Mammary epithelial cell (primary cell): ENCODE measurements at regions not wholly inside any gene's neighbourhood (a gene's known extent, or its start where the extent isn't known, plus 50 kb on each side); places are given as distances from the start of the nearest gene placed in this dataset.

ENCODE experiments used
- EZH2 ChIP-seq: IDR thresholded peaks from 2 replicates; pipeline ENCODE4 v1.6.1; 2012; ENCODE audit warnings: low read length, inconsistent platforms, borderline replicate concordance
- TF ChIP-seq, protein P1 (sequence below), 2 donors: IDR thresholded peaks in 1 of 2; conservative IDR thresholded peaks in 1 of 2; 2 replicates each; pipeline ENCODE4 v1.5.1; 2011 to 2012; ENCODE audit warnings: inconsistent platforms in 2 of 2, low read length in 2 of 2, mild to moderate bottlenecking in 2 of 2, control low read depth in 1 of 2, low read depth in 1 of 2; ENCODE audit not compliant: insufficient read depth in 1 of 2; ENCODE audit errors: extremely low read depth in 1 of 2

- TF ChIP-seq, protein P1, sequence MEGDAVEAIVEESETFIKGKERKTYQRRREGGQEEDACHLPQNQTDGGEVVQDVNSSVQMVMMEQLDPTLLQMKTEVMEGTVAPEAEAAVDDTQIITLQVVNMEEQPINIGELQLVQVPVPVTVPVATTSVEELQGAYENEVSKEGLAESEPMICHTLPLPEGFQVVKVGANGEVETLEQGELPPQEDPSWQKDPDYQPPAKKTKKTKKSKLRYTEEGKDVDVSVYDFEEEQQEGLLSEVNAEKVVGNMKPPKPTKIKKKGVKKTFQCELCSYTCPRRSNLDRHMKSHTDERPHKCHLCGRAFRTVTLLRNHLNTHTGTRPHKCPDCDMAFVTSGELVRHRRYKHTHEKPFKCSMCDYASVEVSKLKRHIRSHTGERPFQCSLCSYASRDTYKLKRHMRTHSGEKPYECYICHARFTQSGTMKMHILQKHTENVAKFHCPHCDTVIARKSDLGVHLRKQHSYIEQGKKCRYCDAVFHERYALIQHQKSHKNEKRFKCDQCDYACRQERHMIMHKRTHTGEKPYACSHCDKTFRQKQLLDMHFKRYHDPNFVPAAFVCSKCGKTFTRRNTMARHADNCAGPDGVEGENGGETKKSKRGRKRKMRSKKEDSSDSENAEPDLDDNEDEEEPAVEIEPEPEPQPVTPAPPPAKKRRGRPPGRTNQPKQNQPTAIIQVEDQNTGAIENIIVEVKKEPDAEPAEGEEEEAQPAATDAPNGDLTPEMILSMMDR (conservative IDR thresholded peaks at IDR 0.05 in 1 of 2, IDR thresholded peaks at IDR 0.05 in 1 of 2; ENCODE audit: extremely low read depth in 1 of 2, insufficient read depth in 1 of 2, low read depth in 1 of 2, low read length in 2 of 2): no peak
- no peak for TF ChIP-seq EZH2
Measured at GRCh38 chr5:30106596-30106995, 1086.9 kb upstream of the CDH6 start.
